Suprapubic skin (tissue), 4 donors: ENCODE measurements at regions not wholly inside any gene's neighbourhood (a gene's known extent, or its start where the extent isn't known, plus 50 kb on each side); places are given as distances from the start of the nearest gene placed in this dataset.
A peak's percentile ranks its signal among the peaks of the same experiment; 100 is the strongest.

Experiments used
- DNase-seq, 2 donors: peaks; one replicate each; pipeline ENCODE4 v3.0.0-alpha.2; 2019; ENCODE audit warnings: low spot score in 2 of 2
- H3K27ac ChIP-seq: fragments of 200-600 bp; sonication (generic); one replicate; pipeline ENCODE4 v1.5.1; 2019
- H3K27me3 ChIP-seq: fragments of 200-600 bp; sonication (generic); one replicate; pipeline ENCODE4 v1.5.1; 2019
- H3K36me3 ChIP-seq: fragments of 200-600 bp; sonication (generic); one replicate; pipeline ENCODE4 v1.5.1; 2019
- H3K4me1 ChIP-seq: fragments of 200-600 bp; sonication (generic); one replicate; pipeline ENCODE4 v1.5.1; 2019
- H3K4me3 ChIP-seq: fragments of 200-600 bp; sonication (generic); one replicate; pipeline ENCODE4 v1.5.1; 2019; ENCODE audit warnings: mild to moderate bottlenecking
- H3K9me3 ChIP-seq: fragments of 200-600 bp; sonication (generic); one replicate; pipeline ENCODE4 v1.5.1; 2019
- EP300 ChIP-seq: sonication (generic); formaldehyde crosslinking; IDR thresholded peaks from one replicate; pipeline ENCODE4 v1.6.1; 2017; ENCODE audit warnings: antibody characterized with exemption
- POLR2A ChIP-seq, 2 donors: fragments of 450-650 bp; IDR thresholded peaks; one replicate each; pipeline ENCODE4 v1.6.1; 2017; ENCODE audit warnings: antibody characterized with exemption in 2 of 2, mild to moderate bottlenecking in 2 of 2, moderate library complexity in 2 of 2
- POLR2AphosphoS5 ChIP-seq, 3 donors: sonication (generic); formaldehyde crosslinking; IDR thresholded peaks; one replicate each; pipeline ENCODE4 v1.6.1; 2017; ENCODE audit warnings: antibody characterized with exemption in 3 of 3
- WGBS: methylation state at CpG from one replicate; pipeline ENCODE4 v1.1.5; 2018; 5-methylcytosine and 5-hydroxymethylcytosine counted together
- TF ChIP-seq, protein P1 (sequence below), 2 donors: fragments of 200-600 bp in 1 of 2; fragments of 450-650 bp in 1 of 2; sonication (generic) in 1 of 2; IDR thresholded peaks; one replicate each; pipeline ENCODE4 v1.5.1; 2016 to 2019; ENCODE audit warnings: antibody characterized with exemption in 2 of 2, mild to moderate bottlenecking in 1 of 2, moderate library complexity in 1 of 2

DNA sequence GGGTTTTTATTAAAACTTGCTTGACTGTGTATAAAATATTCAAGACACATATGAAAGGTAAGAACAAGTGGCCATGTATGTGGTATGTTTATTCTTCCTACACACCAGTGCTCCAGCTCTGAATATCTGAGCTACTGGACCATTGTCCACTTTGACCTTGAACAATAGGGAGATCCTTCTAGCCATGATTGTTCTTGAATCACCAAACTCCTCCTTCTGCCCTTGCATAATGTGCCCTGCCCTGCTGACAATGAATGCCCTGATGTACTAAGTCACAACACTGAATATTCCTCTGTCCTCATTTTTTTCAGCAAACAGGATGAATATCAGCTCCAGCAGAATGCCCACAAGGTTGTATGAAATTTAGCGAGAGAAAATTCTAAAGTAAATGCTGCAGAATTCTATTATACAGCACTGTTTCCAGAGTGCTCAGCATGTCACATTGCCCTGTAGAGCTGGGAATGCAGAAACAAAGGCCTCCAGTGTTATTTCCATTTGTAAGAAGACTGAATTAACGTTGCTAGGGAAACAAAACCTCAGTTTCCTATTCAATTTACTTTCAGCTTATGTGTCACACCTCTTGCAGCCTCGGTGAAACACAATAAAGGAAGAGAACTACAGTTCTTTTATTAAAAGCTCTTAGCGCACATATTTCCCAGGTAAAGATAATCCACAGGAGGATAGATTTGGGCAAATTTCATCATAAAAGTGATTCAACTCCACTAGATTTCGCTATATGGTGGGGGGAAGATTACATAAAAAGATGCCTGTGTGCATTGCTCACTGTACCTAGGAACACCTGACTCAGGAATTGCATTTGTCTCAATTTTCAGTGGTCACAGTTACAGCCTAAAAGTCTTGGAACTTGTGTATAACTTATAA, 187.4 kb upstream of the ATP1B1 start:
- H3K36me3 ChIP-seq = no peaks in the 10 kb centered on the region
- H3K27ac ChIP-seq = no peak overlapping the region
- no peak overlapping the region for H3K4me3 ChIP-seq
- no peaks in the 10 kb centered on the region for H3K27me3 ChIP-seq
- H3K9me3 ChIP-seq = no peaks in the 10 kb centered on the region
- H3K4me1 ChIP-seq = no peaks in the 10 kb centered on the region
- TF ChIP-seq POLR2A (IDR thresholded peaks at IDR 0.05) (no peak), EP300 (no peak)
- DNase-seq = no peak
- 76% methylated on average over 5 of the region's 5 CpGs for WGBS

DNA sequence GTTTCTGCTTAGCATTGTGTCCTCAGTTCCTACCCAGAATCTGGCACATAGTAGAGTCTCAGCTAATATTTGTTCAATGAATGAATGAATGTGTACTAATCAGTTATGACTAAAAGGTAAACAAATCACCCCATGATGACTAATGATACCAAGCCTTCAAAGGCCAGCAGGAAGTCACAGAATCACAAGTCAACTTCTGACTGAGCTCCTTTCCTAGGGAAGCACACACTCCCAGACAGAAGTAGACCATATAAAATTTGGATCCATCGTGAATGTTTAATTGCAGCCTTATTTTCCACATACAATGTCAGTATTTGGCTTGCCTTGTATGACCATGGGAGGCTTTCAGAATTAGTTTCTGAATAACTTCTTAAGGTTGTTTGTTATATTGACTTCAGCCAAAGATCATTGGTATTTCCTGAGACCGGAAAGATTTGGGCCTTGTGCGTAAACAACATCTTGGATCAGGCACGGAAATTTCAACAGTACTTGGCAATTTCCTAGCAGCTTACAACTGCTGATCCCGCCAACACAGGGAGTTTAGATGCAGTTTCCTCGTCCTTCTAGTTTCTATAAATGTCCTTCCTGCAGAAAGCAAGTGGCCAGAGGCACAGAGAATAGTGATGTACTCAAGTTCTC, 185.9 kb upstream of the ATP1B1 start:
- DNase-seq = no peak
- H3K4me3 ChIP-seq = no peak overlapping the region
- 63% methylated on average over 6 of the region's 6 CpGs for WGBS
- H3K36me3 ChIP-seq = no peaks in the 10 kb centered on the region
- no peaks in the 10 kb centered on the region for H3K27me3 ChIP-seq
- peak overlapping the region; percentile 16 for H3K27ac ChIP-seq
- no peaks in the 10 kb centered on the region for H3K9me3 ChIP-seq
- H3K4me1 ChIP-seq = no peaks in the 10 kb centered on the region
- TF ChIP-seq, protein P1, sequence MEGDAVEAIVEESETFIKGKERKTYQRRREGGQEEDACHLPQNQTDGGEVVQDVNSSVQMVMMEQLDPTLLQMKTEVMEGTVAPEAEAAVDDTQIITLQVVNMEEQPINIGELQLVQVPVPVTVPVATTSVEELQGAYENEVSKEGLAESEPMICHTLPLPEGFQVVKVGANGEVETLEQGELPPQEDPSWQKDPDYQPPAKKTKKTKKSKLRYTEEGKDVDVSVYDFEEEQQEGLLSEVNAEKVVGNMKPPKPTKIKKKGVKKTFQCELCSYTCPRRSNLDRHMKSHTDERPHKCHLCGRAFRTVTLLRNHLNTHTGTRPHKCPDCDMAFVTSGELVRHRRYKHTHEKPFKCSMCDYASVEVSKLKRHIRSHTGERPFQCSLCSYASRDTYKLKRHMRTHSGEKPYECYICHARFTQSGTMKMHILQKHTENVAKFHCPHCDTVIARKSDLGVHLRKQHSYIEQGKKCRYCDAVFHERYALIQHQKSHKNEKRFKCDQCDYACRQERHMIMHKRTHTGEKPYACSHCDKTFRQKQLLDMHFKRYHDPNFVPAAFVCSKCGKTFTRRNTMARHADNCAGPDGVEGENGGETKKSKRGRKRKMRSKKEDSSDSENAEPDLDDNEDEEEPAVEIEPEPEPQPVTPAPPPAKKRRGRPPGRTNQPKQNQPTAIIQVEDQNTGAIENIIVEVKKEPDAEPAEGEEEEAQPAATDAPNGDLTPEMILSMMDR (IDR thresholded peaks at IDR 0.05) = no peak

DNA sequence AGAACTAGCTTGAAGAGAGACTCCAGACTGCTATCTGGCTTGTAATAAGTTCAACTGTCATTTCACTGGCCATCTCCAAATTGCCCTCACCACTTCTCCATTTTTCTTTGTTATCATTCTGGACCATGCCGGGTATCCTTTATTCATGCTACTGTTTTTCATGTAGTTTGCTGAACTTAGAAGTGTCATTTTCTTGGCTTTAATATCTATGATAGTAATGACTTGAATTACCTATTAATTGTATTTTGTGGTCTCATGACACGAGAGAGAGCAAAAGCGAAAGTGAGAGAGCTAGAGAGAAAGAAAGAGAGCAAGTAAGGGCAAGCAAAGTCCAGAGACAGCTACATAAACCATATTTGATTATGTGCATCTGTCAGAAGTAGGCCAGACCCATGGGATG, 184.9 kb upstream of the ATP1B1 start:
- WGBS = 79% methylated on average over 3 of the region's 3 CpGs
- DNase-seq = no peak
- H3K9me3 ChIP-seq = no peaks in the 10 kb centered on the region
- no peak overlapping the region for H3K4me3 ChIP-seq
- no peaks in the 10 kb centered on the region for H3K4me1 ChIP-seq
- no peak for TF ChIP-seq POLR2A (IDR thresholded peaks at IDR 0.05)
- TF ChIP-seq POLR2AphosphoS5 (IDR thresholded peaks at IDR 0.05) = no peak
- TF ChIP-seq EP300 = no peak
- TF ChIP-seq, protein P1 (IDR thresholded peaks at IDR 0.05) = no peak
- no peaks in the 10 kb centered on the region for H3K36me3 ChIP-seq
- H3K27me3 ChIP-seq = no peaks in the 10 kb centered on the region
- no peak overlapping the region for H3K27ac ChIP-seq

DNA sequence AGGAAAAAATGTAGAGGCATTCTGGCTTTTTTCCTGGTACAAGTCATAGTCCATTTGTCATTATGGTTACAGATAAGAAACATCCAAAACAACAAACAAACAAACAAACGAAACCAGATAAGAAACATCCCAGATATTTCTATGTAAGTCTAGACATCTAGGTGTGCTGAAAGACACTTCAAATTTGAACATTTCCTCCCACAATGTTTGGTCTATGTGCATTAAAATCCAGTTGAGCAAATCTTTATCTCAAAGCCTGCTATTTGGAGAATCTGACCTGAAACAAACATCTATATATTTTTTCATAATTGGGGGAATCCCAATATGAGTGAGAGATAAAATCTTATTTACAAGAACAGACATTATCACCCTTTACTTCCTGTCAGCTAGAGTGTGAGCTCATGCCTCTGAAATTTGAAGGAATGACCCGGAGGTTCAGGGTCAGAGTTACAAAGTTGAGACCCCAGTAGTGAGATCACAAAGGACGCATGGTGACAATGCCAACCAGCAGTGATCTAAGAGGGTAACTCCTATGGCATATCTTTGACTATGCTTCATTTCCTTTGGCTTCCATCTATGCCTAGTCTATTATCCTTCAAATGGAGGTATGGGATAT, 182.9 kb upstream of the ATP1B1 start:
- no peak for TF ChIP-seq POLR2AphosphoS5 (IDR thresholded peaks at IDR 0.05)
- no peak for TF ChIP-seq EP300
- no peak for TF ChIP-seq POLR2A (IDR thresholded peaks at IDR 0.05)
- TF ChIP-seq, protein P1 (IDR thresholded peaks at IDR 0.05) = no peak
- Histone ChIP-seq H3K4me3 (no peak overlapping the region), H3K27ac (no peak overlapping the region), H3K36me3 (no peaks in the 10 kb centered on the region), H3K4me1 (no peaks in the 10 kb centered on the region), H3K9me3 (no peaks in the 10 kb centered on the region), H3K27me3 (no peaks in the 10 kb centered on the region)
- DNase-seq = no peak
- WGBS = 72% methylated on average over 3 of the region's 3 CpGs

DNA sequence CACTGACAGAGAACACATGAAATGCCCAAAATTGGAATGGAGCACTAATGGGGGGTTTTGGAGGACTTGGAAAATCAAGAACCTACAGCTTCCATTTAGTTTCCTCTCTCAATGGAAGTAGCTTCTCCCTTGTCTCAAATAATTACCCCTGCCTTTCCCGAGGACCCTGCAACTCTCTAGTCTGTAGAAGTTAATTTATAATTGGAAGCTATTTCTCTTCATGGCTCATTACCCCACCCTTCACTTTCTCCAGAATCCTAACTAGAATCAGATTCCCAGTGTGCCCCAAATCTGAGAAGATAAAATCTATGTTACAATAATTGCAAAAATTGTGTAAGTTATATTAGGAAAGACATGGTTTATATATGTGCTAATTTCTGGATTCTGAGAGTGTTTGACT, 181.5 kb upstream of the ATP1B1 start:
- Histone ChIP-seq H3K4me3 (no peak overlapping the region), H3K27ac (no peak overlapping the region), H3K9me3 (no peaks in the 10 kb centered on the region), H3K4me1 (no peaks in the 10 kb centered on the region), H3K36me3 (no peaks in the 10 kb centered on the region), H3K27me3 (no peaks in the 10 kb centered on the region)
- no peak for DNase-seq
- 84% methylated on average over 1 of the region's 1 CpG for WGBS
- TF ChIP-seq POLR2AphosphoS5 (IDR thresholded peaks at IDR 0.05) (no peak), POLR2A (IDR thresholded peaks at IDR 0.05) (no peak), EP300 (no peak)
- TF ChIP-seq, protein P1 (IDR thresholded peaks at IDR 0.05) = no peak
